SK-N-SH (cell line): ENCODE measurements at regions not wholly inside any gene's neighbourhood (a gene's known extent, or its start where the extent isn't known, plus 50 kb on each side); places are given as distances from the start of the nearest gene placed in this dataset.
"Not testable (repeated sequence)": the region's sequence is repeated elsewhere in the genome, so short reads cannot be mapped to it uniquely, and the experiment has no call there.

ENCODE experiments used
- CTCF ChIA-PET: fragments of 300-600, 350-600 bp; formaldehyde crosslinking; extraction: SDS; loops from one replicate; lab custom pipeline; 2021; lab: Yijun Ruan, JAX
- POLR2A ChIA-PET: fragments of 350-600 bp; sonication (Branson Sonifier 250); formaldehyde crosslinking; extraction: SDS; loops from one replicate; lab custom pipeline; 2020; ENCODE audit warnings: antibody characterized with exemption, inconsistent platforms; lab: Yijun Ruan, JAX
- DNase-seq: peaks from one replicate; pipeline ENCODE4 v3.0.0; 2012
- H2AFZ ChIP-seq: fragments of 200-600 bp; sonication (generic); 2 replicates; pipeline ENCODE4 v1.8.1; 2016; ENCODE audit warnings: antibody characterized with exemption, mild to moderate bottlenecking, low read depth
- H3F3A ChIP-seq: fragments of 200-600 bp; sonication (generic); replicated peaks from 2 replicates; pipeline ENCODE3; 2016; ENCODE audit warnings: antibody characterized with exemption, mild to moderate bottlenecking; ENCODE audit not compliant: insufficient read depth
- H3K27ac ChIP-seq, 2 experiments: fragments of 200-500 bp in 1 of 2; fragments of 200-600 bp in 1 of 2; sonication (Bioruptor generic) in 1 of 2; sonication (generic), shearing (Covaris generic) in 1 of 2; 2 replicates each; pipeline versions ENCODE4 v1.5.1 to v1.6.1; 2014 to 2016; ENCODE audit warnings: low read depth in 2 of 2, inconsistent platforms in 1 of 2, low read length in 1 of 2, mild to moderate bottlenecking in 1 of 2, mixed read lengths in 1 of 2
- H3K27me3 ChIP-seq: fragments of 200-600 bp; sonication (generic), shearing (Covaris generic); 2 replicates; pipeline ENCODE4 v1.6.1; 2016; ENCODE audit warnings: mixed run types; ENCODE audit not compliant: insufficient read depth
- H3K36me3 ChIP-seq, 2 experiments: fragments of 200-500 bp in 1 of 2; fragments of 200-600 bp in 1 of 2; sonication (Bioruptor generic) in 1 of 2; sonication (generic) in 1 of 2; replicated peaks in 1 of 2; 2 replicates each; pipeline versions ENCODE3 to v1.5.1; 2014 to 2016; ENCODE audit warnings: low read length in 1 of 2, mild to moderate bottlenecking in 1 of 2; ENCODE audit not compliant: insufficient read depth in 2 of 2, control insufficient read depth in 1 of 2
- H3K4me1 ChIP-seq, 2 experiments: fragments of 200-500 bp in 1 of 2; fragments of 200-600 bp in 1 of 2; sonication (Bioruptor generic) in 1 of 2; sonication (generic), shearing (Covaris generic) in 1 of 2; 2 replicates each; pipeline versions ENCODE4 v1.5.1 to v1.6.1; 2014 to 2016; ENCODE audit warnings: low read depth in 1 of 2, low read length in 1 of 2, mixed run types in 1 of 2; ENCODE audit not compliant: insufficient read depth in 2 of 2, control insufficient read depth in 1 of 2
- H3K4me2 ChIP-seq: fragments of 200-600 bp; sonication (generic), shearing (Covaris generic); 2 replicates; pipeline ENCODE4 v1.6.1; 2017; ENCODE audit warnings: mixed run types
- H3K4me3 ChIP-seq, 2 experiments: fragments of 200-500 bp in 1 of 2; fragments of 200-600 bp in 1 of 2; sonication (Bioruptor generic) in 1 of 2; sonication (generic), shearing (Covaris generic) in 1 of 2; 2 replicates each; pipeline versions ENCODE4 v1.5.1 to v1.8.1; 2014 to 2016; ENCODE audit warnings: low read depth in 2 of 2, inconsistent platforms in 1 of 2, low read length in 1 of 2, mild to moderate bottlenecking in 1 of 2, mixed read lengths in 1 of 2, moderate library complexity in 1 of 2
- H3K79me2 ChIP-seq: fragments of 200-600 bp; sonication (generic); 2 replicates; pipeline ENCODE4 v1.8.1; 2017; ENCODE audit warnings: mild to moderate bottlenecking; ENCODE audit not compliant: insufficient read depth
- H3K9ac ChIP-seq: fragments of 200-600 bp; sonication (generic); 2 replicates; pipeline ENCODE4 v1.6.1; 2017; ENCODE audit warnings: mixed run types
- H3K9me2 ChIP-seq: fragments of 200-600 bp; sonication (generic); 2 replicates; pipeline ENCODE4 v1.6.1; 2017; ENCODE audit warnings: mixed run types
- H3K9me3 ChIP-seq: fragments of 200-600 bp; sonication (generic); 2 replicates; pipeline ENCODE4 v1.6.1; 2017; ENCODE audit warnings: mixed run types, mild to moderate bottlenecking, moderate library complexity
- H4K20me1 ChIP-seq: fragments of 200-600 bp; sonication (generic); 2 replicates; pipeline ENCODE4 v1.6.1; 2017; ENCODE audit warnings: mild to moderate bottlenecking, mixed run types; ENCODE audit not compliant: insufficient read depth
- ELF1 ChIP-seq: IDR thresholded peaks from 2 replicates; pipeline ENCODE4 v1.4.0; 2012
- EZH2phosphoT487 ChIP-seq: fragments of 200-600 bp; sonication (generic); IDR thresholded peaks from 2 replicates; pipeline ENCODE4 v1.6.1; 2017; ENCODE audit warnings: low read depth, mixed run types, mild to moderate bottlenecking, antibody characterized with exemption, moderate library complexity, borderline replicate concordance
- FOSL2 ChIP-seq: IDR thresholded peaks from 2 replicates; pipeline ENCODE4 v1.4.0; 2012; ENCODE audit warnings: low read depth, mild to moderate bottlenecking, moderate library complexity, borderline replicate concordance
- FOXM1 ChIP-seq: IDR thresholded peaks from 2 replicates; pipeline ENCODE4 v1.4.0; 2012; ENCODE audit warnings: low read depth, mild to moderate bottlenecking
- GABPA ChIP-seq: IDR thresholded peaks from 2 replicates; pipeline ENCODE4 v1.4.0; 2012; ENCODE audit warnings: low read depth, mild to moderate bottlenecking
- JUND ChIP-seq: IDR thresholded peaks from 2 replicates; pipeline ENCODE4 v1.4.0; 2012
- MEF2A ChIP-seq: IDR thresholded peaks from 2 replicates; pipeline ENCODE4 v1.4.0; 2012; ENCODE audit warnings: low read depth, borderline replicate concordance
- NRF1 ChIP-seq: IDR thresholded peaks from 2 replicates; pipeline ENCODE4 v1.6.1; 2012; ENCODE audit warnings: low read depth, mild to moderate bottlenecking, low read length
- POLR2AphosphoS5 ChIP-seq: IDR thresholded peaks from 2 replicates; pipeline ENCODE4 v1.6.1; 2012; ENCODE audit warnings: low read depth, low read length
- WGBS: methylation state at CpG from one replicate; pipeline ENCODE4 v1.1.6; 2017; ENCODE audit warnings: low lambda C conversion rate; 5-methylcytosine and 5-hydroxymethylcytosine counted together
- TF ChIP-seq, protein P1 (sequence below): fragments of 150-350 bp; IDR thresholded peaks from 2 replicates; pipeline ENCODE4 v1.6.1; 2016; ENCODE audit warnings: mild to moderate bottlenecking, low read depth, low read length
- TF ChIP-seq, protein P2 (sequence below): IDR thresholded peaks from 2 replicates; pipeline ENCODE4 v1.4.0; 2012; ENCODE audit warnings: low read depth
- TF ChIP-seq, protein P3 (sequence below): fragments of 150-350 bp; IDR thresholded peaks from 2 replicates; pipeline ENCODE4 v1.6.1; 2017; ENCODE audit warnings: antibody characterized with exemption, low read length, low read depth, borderline replicate concordance
- TF ChIP-seq, protein P4 (sequence below): IDR thresholded peaks from 2 replicates; pipeline ENCODE4 v1.4.0; 2012; ENCODE audit warnings: low read depth, borderline replicate concordance
- TF ChIP-seq, protein P5 (sequence below): IDR thresholded peaks from 2 replicates; pipeline ENCODE4 v1.4.0; 2012; ENCODE audit warnings: low read depth, borderline replicate concordance

DNA sequence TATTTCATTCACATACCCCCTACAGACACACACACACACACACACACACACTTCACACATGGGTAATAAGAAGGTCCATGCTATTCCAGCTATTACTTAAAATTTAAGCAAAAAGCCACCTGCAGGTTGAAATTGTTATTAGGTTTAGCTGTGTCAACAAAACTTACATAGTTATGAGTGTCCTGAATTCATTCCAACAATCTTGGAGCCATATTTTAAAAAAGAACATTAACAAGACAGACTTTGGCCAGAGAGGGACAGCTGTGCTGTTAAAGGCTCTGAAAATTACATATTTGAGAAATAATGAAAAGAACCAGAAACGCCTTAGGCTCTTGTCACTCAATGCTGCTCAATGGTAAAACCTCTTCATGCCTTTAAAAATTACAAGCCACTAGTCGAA lies 455.3 kb downstream of the EPM2A start (continued):
- TF ChIP-seq EZH2phosphoT487 (no peak), FOXM1 (no peak), NRF1 (no peak), POLR2AphosphoS5 (no peak), ELF1 (no peak), GABPA (no peak), MEF2A (no peak)
- TF ChIP-seq, protein P1, sequence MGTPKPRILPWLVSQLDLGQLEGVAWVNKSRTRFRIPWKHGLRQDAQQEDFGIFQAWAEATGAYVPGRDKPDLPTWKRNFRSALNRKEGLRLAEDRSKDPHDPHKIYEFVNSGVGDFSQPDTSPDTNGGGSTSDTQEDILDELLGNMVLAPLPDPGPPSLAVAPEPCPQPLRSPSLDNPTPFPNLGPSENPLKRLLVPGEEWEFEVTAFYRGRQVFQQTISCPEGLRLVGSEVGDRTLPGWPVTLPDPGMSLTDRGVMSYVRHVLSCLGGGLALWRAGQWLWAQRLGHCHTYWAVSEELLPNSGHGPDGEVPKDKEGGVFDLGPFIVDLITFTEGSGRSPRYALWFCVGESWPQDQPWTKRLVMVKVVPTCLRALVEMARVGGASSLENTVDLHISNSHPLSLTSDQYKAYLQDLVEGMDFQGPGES: no peak
- TF ChIP-seq, protein P2, sequence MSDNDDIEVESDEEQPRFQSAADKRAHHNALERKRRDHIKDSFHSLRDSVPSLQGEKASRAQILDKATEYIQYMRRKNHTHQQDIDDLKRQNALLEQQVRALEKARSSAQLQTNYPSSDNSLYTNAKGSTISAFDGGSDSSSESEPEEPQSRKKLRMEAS: no peak

DNA sequence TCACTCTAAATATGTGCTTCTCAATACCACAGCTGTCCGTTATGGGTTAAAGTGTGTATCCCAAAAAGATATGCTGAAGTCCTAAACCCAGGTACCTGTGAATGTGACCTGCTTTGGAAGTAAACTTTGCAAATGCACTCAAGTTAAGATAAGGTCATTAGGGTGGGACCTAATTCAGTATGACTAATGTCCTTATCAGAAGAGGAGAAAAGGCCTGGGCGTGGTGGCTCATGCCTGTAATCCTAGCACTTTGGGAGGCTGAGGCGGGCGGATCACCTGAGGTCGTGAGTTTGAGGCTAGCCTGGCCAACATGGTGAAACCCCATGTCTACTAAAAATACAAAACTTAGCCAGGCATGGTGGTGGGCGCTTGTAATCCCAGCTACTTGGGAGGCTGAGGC lies 452.1 kb downstream of the EPM2A start:
- H3F3A ChIP-seq, H3K27me3 ChIP-seq, H3K9me3 ChIP-seq, H3K4me2 ChIP-seq, H3K4me1 ChIP-seq, H3K36me3 ChIP-seq, H3K79me2 ChIP-seq, H3K9ac ChIP-seq, DNase-seq, H4K20me1 ChIP-seq, H2AFZ ChIP-seq, POLR2A ChIA-PET, H3K9me2 ChIP-seq, H3K4me3 ChIP-seq, H3K27ac ChIP-seq: not testable (repeated sequence)
- CTCF ChIA-PET: interaction anchor here (0.6 kb wide), 1 partner anchor 42 kb away, joined by 3 read pairs; no protein-coding TSS in a partner anchor
- 48% methylated on average over 6 of the region's 6 CpGs for WGBS

DNA sequence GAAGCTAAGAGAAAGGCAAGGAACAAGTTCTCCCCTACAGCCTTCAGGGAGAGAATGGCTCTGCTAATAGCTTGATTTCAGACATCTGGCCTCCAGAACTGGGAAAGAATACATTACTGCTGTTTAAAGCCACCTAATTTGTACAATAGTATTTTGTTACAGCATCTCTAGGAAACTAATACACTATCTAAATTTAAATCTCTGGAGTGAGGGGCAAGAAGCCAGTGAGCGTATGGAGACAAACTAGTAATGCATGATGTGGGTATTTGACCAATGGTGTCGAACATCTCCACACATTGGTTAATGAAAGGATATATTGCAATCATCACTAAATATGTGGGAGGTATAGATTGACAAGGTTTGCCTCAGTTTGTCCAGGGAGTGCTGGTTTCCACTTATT lies 451.5 kb downstream of the EPM2A start:
- WGBS: 26% methylated on average over 2 of the region's 2 CpGs
- TF ChIP-seq, protein P3, sequence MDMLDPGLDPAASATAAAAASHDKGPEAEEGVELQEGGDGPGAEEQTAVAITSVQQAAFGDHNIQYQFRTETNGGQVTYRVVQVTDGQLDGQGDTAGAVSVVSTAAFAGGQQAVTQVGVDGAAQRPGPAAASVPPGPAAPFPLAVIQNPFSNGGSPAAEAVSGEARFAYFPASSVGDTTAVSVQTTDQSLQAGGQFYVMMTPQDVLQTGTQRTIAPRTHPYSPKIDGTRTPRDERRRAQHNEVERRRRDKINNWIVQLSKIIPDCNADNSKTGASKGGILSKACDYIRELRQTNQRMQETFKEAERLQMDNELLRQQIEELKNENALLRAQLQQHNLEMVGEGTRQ: no peak
- TF ChIP-seq JUND: no peak
- no peak for TF ChIP-seq ELF1
- TF ChIP-seq, protein P4, sequence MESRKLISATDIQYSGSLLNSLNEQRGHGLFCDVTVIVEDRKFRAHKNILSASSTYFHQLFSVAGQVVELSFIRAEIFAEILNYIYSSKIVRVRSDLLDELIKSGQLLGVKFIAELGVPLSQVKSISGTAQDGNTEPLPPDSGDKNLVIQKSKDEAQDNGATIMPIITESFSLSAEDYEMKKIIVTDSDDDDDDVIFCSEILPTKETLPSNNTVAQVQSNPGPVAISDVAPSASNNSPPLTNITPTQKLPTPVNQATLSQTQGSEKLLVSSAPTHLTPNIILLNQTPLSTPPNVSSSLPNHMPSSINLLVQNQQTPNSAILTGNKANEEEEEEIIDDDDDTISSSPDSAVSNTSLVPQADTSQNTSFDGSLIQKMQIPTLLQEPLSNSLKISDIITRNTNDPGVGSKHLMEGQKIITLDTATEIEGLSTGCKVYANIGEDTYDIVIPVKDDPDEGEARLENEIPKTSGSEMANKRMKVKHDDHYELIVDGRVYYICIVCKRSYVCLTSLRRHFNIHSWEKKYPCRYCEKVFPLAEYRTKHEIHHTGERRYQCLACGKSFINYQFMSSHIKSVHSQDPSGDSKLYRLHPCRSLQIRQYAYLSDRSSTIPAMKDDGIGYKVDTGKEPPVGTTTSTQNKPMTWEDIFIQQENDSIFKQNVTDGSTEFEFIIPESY: no peak
- TF ChIP-seq FOSL2: no peak
- TF ChIP-seq, protein P5, sequence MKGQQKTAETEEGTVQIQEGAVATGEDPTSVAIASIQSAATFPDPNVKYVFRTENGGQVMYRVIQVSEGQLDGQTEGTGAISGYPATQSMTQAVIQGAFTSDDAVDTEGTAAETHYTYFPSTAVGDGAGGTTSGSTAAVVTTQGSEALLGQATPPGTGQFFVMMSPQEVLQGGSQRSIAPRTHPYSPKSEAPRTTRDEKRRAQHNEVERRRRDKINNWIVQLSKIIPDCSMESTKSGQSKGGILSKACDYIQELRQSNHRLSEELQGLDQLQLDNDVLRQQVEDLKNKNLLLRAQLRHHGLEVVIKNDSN: no peak
- TF ChIP-seq, all 33 proteins: peak for 0
- Histone ChIP-seq H3K27ac (no peak overlapping the region), H3K9me3 (no peaks in the 10 kb centered on the region), H2AFZ (no peak overlapping the region), H3K9ac (no peak overlapping the region), H3F3A (no peaks in the 10 kb centered on the region), H3K79me2 (no peaks in the 10 kb centered on the region), H3K36me3 (no peaks in the 10 kb centered on the region), H3K4me2 (no peak overlapping the region), H3K4me3 (no peak overlapping the region), H3K9me2 (no peaks in the 10 kb centered on the region), H4K20me1 (no peaks in the 10 kb centered on the region), H3K4me1 (no peaks in the 10 kb centered on the region), H3K27me3 (no peaks in the 10 kb centered on the region)
- CTCF ChIA-PET: no interaction called here
- no peak for DNase-seq
- POLR2A ChIA-PET: no interaction called here
